K562 (cell line): ENCODE measurements at regions not wholly inside any gene's neighbourhood (a gene's known extent, or its start where the extent isn't known, plus 50 kb on each side); places are given as distances from the start of the nearest gene placed in this dataset.

Experiments used
- ARID3B ChIP-seq: fragments of 250-450 bp; sonication (Bioruptor Pico); IDR thresholded peaks from 2 replicates; pipeline ENCODE4 v1.4.0; 2020; ENCODE audit warnings: borderline replicate concordance
- CREB1 ChIP-seq, 2 experiments: sonication (generic) in 1 of 2; formaldehyde crosslinking in 1 of 2; IDR thresholded peaks; 2 replicates each; pipeline versions ENCODE4 v1.6.1 to v1.8.0; 2012 to 2022; ENCODE audit warnings: inconsistent platforms in 1 of 2, mild to moderate bottlenecking in 1 of 2, missing genetic modification reagents in 1 of 2, moderate library complexity in 1 of 2
- ETV5 ChIP-seq: sonication (generic); formaldehyde crosslinking; IDR thresholded peaks from 2 replicates; pipeline ENCODE4 v1.4.0; 2020; ENCODE audit warnings: low read depth, mild to moderate bottlenecking, missing genetic modification reagents
- JUN ChIP-seq, 2 experiments: sonication (generic) in 1 of 2; formaldehyde crosslinking in 1 of 2; IDR thresholded peaks; 2 replicates each; pipeline versions ENCODE4 v1.6.1 to v1.8.0; 2012 to 2022; ENCODE audit warnings: borderline replicate concordance in 2 of 2, mild to moderate bottlenecking in 2 of 2, improper control_type of control experiment in 1 of 2, low read depth in 1 of 2, low read length in 1 of 2, missing genetic modification reagents in 1 of 2
- TAF15 ChIP-seq: fragments of 200-400 bp; formaldehyde crosslinking; IDR thresholded peaks from 2 replicates; pipeline ENCODE4 v1.6.1; 2017; ENCODE audit warnings: mild to moderate bottlenecking, low read depth, low read length, moderate library complexity
- TF ChIP-seq, protein P1 (sequence below): fragments of 200-800 bp; sonication (Bioruptor generic); IDR thresholded peaks from 2 replicates; pipeline ENCODE4 v1.6.1; 2016; ENCODE audit warnings: missing genetic modification characterization, missing compliant biosample characterization
- TF ChIP-seq, protein P2 (sequence below): sonication (generic); formaldehyde crosslinking; IDR thresholded peaks from 2 replicates; pipeline ENCODE4 v1.8.1; 2023; ENCODE audit warnings: mild to moderate bottlenecking, missing genetic modification reagents, moderate library complexity

DNA sequence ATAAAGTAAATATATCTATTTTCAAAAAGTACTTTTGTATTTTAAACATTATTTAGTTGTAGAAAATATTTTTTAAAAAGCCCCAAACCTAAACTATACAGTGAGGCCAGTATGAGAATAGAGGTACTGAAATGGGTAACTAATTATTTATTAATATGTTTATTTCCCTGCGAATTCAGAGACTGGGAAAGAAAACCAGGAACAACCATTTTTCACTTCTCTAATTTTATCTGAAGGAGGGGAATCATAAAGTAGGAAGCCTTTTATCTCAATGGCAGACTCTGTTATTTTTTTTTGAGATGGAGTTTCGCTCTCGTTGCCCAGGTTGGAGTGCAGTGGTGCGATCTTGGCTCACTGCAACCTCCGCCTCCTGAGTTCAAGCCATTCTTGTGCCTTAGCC, 63.6 kb upstream of the TRAK1 start (continued):
- TF ChIP-seq JUN (IDR thresholded peaks at IDR 0.05; ENCODE audit: borderline replicate concordance, low read depth, low read length) (no peak), JUN (CRISPR knock-in tag; IDR thresholded peaks at IDR 0.05; ENCODE audit: borderline replicate concordance) (no peak), CREB1 (IDR thresholded peaks at IDR 0.05) (no peak), CREB1 (CRISPR knock-in tag; IDR thresholded peaks at IDR 0.05) (no peak), ETV5 (no peak), TAF15 (no peak), ARID3B (no peak)
- TF ChIP-seq, protein P1, sequence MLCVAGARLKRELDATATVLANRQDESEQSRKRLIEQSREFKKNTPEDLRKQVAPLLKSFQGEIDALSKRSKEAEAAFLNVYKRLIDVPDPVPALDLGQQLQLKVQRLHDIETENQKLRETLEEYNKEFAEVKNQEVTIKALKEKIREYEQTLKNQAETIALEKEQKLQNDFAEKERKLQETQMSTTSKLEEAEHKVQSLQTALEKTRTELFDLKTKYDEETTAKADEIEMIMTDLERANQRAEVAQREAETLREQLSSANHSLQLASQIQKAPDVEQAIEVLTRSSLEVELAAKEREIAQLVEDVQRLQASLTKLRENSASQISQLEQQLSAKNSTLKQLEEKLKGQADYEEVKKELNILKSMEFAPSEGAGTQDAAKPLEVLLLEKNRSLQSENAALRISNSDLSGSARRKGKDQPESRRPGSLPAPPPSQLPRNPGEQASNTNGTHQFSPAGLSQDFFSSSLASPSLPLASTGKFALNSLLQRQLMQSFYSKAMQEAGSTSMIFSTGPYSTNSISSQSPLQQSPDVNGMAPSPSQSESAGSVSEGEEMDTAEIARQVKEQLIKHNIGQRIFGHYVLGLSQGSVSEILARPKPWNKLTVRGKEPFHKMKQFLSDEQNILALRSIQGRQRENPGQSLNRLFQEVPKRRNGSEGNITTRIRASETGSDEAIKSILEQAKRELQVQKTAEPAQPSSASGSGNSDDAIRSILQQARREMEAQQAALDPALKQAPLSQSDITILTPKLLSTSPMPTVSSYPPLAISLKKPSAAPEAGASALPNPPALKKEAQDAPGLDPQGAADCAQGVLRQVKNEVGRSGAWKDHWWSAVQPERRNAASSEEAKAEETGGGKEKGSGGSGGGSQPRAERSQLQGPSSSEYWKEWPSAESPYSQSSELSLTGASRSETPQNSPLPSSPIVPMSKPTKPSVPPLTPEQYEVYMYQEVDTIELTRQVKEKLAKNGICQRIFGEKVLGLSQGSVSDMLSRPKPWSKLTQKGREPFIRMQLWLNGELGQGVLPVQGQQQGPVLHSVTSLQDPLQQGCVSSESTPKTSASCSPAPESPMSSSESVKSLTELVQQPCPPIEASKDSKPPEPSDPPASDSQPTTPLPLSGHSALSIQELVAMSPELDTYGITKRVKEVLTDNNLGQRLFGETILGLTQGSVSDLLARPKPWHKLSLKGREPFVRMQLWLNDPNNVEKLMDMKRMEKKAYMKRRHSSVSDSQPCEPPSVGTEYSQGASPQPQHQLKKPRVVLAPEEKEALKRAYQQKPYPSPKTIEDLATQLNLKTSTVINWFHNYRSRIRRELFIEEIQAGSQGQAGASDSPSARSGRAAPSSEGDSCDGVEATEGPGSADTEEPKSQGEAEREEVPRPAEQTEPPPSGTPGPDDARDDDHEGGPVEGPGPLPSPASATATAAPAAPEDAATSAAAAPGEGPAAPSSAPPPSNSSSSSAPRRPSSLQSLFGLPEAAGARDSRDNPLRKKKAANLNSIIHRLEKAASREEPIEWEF (CRISPR knock-in tag), result no peak
- TF ChIP-seq, protein P2, sequence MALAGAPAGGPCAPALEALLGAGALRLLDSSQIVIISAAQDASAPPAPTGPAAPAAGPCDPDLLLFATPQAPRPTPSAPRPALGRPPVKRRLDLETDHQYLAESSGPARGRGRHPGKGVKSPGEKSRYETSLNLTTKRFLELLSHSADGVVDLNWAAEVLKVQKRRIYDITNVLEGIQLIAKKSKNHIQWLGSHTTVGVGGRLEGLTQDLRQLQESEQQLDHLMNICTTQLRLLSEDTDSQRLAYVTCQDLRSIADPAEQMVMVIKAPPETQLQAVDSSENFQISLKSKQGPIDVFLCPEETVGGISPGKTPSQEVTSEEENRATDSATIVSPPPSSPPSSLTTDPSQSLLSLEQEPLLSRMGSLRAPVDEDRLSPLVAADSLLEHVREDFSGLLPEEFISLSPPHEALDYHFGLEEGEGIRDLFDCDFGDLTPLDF (CRISPR knock-in tag), result no peak
